ENCODE measurements at regions not wholly inside any gene's neighbourhood (a gene's known extent, or its start where the extent isn't known, plus 50 kb on each side); places are given as distances from the start of the nearest gene placed in this dataset.

GRCh38 chr2:144679942-144680341, 160.0 kb upstream of the ZEB2 start:
- Histone ChIP-seq H3K9me3 (no peaks in the 10 kb centered on the region), H3K4me3 (no peak overlapping the region), H3K4me1 (peaks cover 19% of the 10 kb centered on the region), H3K36me3 (no peaks in the 10 kb centered on the region), H3K27me3 (no peaks in the 10 kb centered on the region), H3K27ac (no peak overlapping the region)
- 61% methylated on average over 5 of the region's 5 CpGs for WGBS
- TF ChIP-seq CTCF (IDR thresholded peaks at IDR 0.05) (no peak), POLR2AphosphoS5 (IDR thresholded peaks at IDR 0.05) (no peak), EP300 (IDR thresholded peaks at IDR 0.05) (no peak), POLR2A (IDR thresholded peaks at IDR 0.05) (no peak)
- DNase-seq (ENCODE audit: low spot score in 2 of 2): no peak

GRCh38 chr2:144678736-144679135, 158.8 kb upstream of the ZEB2 start:
- Histone ChIP-seq H3K4me3 (no peak overlapping the region), H3K9me3 (no peaks in the 10 kb centered on the region), H3K36me3 (no peaks in the 10 kb centered on the region), H3K27me3 (no peaks in the 10 kb centered on the region), H3K27ac (no peak overlapping the region), H3K4me1 (peaks cover 19% of the 10 kb centered on the region)
- TF ChIP-seq POLR2A (IDR thresholded peaks at IDR 0.05): no peak
- no peak for DNase-seq (ENCODE audit: low spot score in 2 of 2)
- 75% methylated on average over 1 of the region's 1 CpG for WGBS

GRCh38 chr2:144675731-144676130, 155.8 kb upstream of the ZEB2 start:
- WGBS: 54% methylated on average over 3 of the region's 3 CpGs

GRCh38 chr2:144675331-144675730, 155.4 kb upstream of the ZEB2 start:
- DNase-seq (ENCODE audit: low spot score in 2 of 2): no peak
- no peak overlapping the region for H3K27ac ChIP-seq
- H3K4me1 ChIP-seq: peaks cover 2% of the 10 kb centered on the region
- TF ChIP-seq CTCF (IDR thresholded peaks at IDR 0.05) (no peak), EP300 (IDR thresholded peaks at IDR 0.05) (no peak), POLR2AphosphoS5 (IDR thresholded peaks at IDR 0.05) (no peak), POLR2A (IDR thresholded peaks at IDR 0.05) (no peak)
- H3K4me3 ChIP-seq: no peak overlapping the region
- 97% methylated on average over 3 of the region's 3 CpGs for WGBS
- no peaks in the 10 kb centered on the region for H3K36me3 ChIP-seq
- H3K27me3 ChIP-seq: no peaks in the 10 kb centered on the region
- H3K9me3 ChIP-seq: no peaks in the 10 kb centered on the region

More at GRCh38 chr2:144675731-144676130, 155.8 kb upstream of the ZEB2 start:
- H3K27me3 ChIP-seq: no peaks in the 10 kb centered on the region
- no peak overlapping the region for H3K4me3 ChIP-seq
- no peak for TF ChIP-seq CTCF (IDR thresholded peaks at IDR 0.05)
- no peak for TF ChIP-seq POLR2AphosphoS5 (IDR thresholded peaks at IDR 0.05)
- no peak for TF ChIP-seq POLR2A (IDR thresholded peaks at IDR 0.05)
- TF ChIP-seq EP300 (IDR thresholded peaks at IDR 0.05): no peak
- no peaks in the 10 kb centered on the region for H3K9me3 ChIP-seq
- peaks cover 2% of the 10 kb centered on the region for H3K4me1 ChIP-seq
- H3K27ac ChIP-seq: no peak overlapping the region
- DNase-seq (ENCODE audit: low spot score in 2 of 2): no peak
- H3K36me3 ChIP-seq: no peaks in the 10 kb centered on the region

GRCh38 chr2:144674071-144674470, 154.2 kb upstream of the ZEB2 start:
- no peaks in the 10 kb centered on the region for H3K9me3 ChIP-seq
- H3K4me3 ChIP-seq: no peak overlapping the region
- peaks cover 2% of the 10 kb centered on the region for H3K4me1 ChIP-seq
- no peak for TF ChIP-seq CTCF (IDR thresholded peaks at IDR 0.05)
- TF ChIP-seq POLR2A (IDR thresholded peaks at IDR 0.05): no peak
- no peak for TF ChIP-seq EP300 (IDR thresholded peaks at IDR 0.05)
- no peak for TF ChIP-seq POLR2AphosphoS5 (IDR thresholded peaks at IDR 0.05)
- no peak for DNase-seq (ENCODE audit: low spot score in 2 of 2)
- H3K27me3 ChIP-seq: no peaks in the 10 kb centered on the region
- H3K27ac ChIP-seq: no peak overlapping the region
- no peaks in the 10 kb centered on the region for H3K36me3 ChIP-seq

GRCh38 chr2:144673456-144673855, 153.5 kb upstream of the ZEB2 start:
- WGBS: 76% methylated on average over 3 of the region's 3 CpGs
- no peak for TF ChIP-seq EP300 (IDR thresholded peaks at IDR 0.05)
- no peak for TF ChIP-seq POLR2A (IDR thresholded peaks at IDR 0.05)
- no peak for TF ChIP-seq POLR2AphosphoS5 (IDR thresholded peaks at IDR 0.05)
- no peak for TF ChIP-seq CTCF (IDR thresholded peaks at IDR 0.05)
- DNase-seq (ENCODE audit: low spot score in 2 of 2): no peak
- H3K4me1 ChIP-seq: peaks cover 2% of the 10 kb centered on the region
- H3K27me3 ChIP-seq: no peaks in the 10 kb centered on the region
- no peak overlapping the region for H3K4me3 ChIP-seq
- H3K36me3 ChIP-seq: no peaks in the 10 kb centered on the region
- no peaks in the 10 kb centered on the region for H3K9me3 ChIP-seq
- no peak overlapping the region for H3K27ac ChIP-seq

Data from suprapubic skin (tissue), 4 donors.